H9 (cell line): ENCODE measurements at regions not wholly inside any gene's neighbourhood (a gene's known extent, or its start where the extent isn't known, plus 50 kb on each side); places are given as distances from the start of the nearest gene placed in this dataset.

Experiments used
- DNase-seq: peaks from one replicate; pipeline ENCODE4 v3.0.0-alpha.2; 2017
- H2AFZ ChIP-seq: one replicate; pipeline ENCODE4 v1.6.1; 2013; ENCODE audit warnings: mild to moderate bottlenecking, low read length, control low read depth, moderate library complexity
- H2AK5ac ChIP-seq: 2 replicates; pipeline ENCODE4 v1.6.1; 2013; ENCODE audit warnings: low read length, control low read depth, mixed read lengths; ENCODE audit not compliant: insufficient read length
- H2BK120ac ChIP-seq: one replicate; pipeline ENCODE4 v1.6.1; 2013; ENCODE audit warnings: low read depth, mild to moderate bottlenecking, low read length, control low read depth, inconsistent platforms; ENCODE audit not compliant: poor library complexity, severe bottlenecking
- H2BK12ac ChIP-seq: 2 replicates; pipeline ENCODE4 v1.6.1; 2013; ENCODE audit warnings: low read length, control low read depth, mixed read lengths, low read depth; ENCODE audit not compliant: insufficient read length
- H2BK15ac ChIP-seq: 2 replicates; pipeline ENCODE4 v1.6.1; 2013; ENCODE audit warnings: low read depth, low read length, control low read depth
- H2BK20ac ChIP-seq: one replicate; pipeline ENCODE4 v1.6.1; 2013; ENCODE audit warnings: low read depth, mild to moderate bottlenecking, low read length, control low read depth, inconsistent platforms; ENCODE audit not compliant: poor library complexity, severe bottlenecking
- H2BK5ac ChIP-seq: 2 replicates; pipeline ENCODE4 v1.6.1; 2013; ENCODE audit warnings: low read length, control low read depth, mixed read lengths; ENCODE audit not compliant: insufficient read length
- H3K14ac ChIP-seq: 2 replicates; pipeline ENCODE4 v1.6.1; 2013; ENCODE audit warnings: low read length, control low read depth; ENCODE audit not compliant: insufficient read depth
- H3K18ac ChIP-seq: 2 replicates; pipeline ENCODE4 v1.6.1; 2013; ENCODE audit warnings: low read depth, mild to moderate bottlenecking, mixed read lengths, low read length, control low read depth; ENCODE audit not compliant: insufficient read length
- H3K23ac ChIP-seq: 2 replicates; pipeline ENCODE4 v1.6.1; 2013; ENCODE audit warnings: low read length, control low read depth, mixed read lengths, low read depth; ENCODE audit not compliant: insufficient read length
- H3K23me2 ChIP-seq: 2 replicates; pipeline ENCODE4 v1.6.1; 2013; ENCODE audit warnings: low read depth, mild to moderate bottlenecking, mixed read lengths, low read length, control low read depth; ENCODE audit not compliant: insufficient read length, poor library complexity, severe bottlenecking
- H3K27ac ChIP-seq: 2 replicates; pipeline ENCODE4 v1.5.1; 2013; ENCODE audit warnings: low read length, control low read depth, mixed read lengths, low read depth; ENCODE audit not compliant: insufficient read length
- H3K27me3 ChIP-seq: 2 replicates; pipeline ENCODE4 v1.6.1; 2013; ENCODE audit warnings: low read length, control low read depth, inconsistent platforms; ENCODE audit not compliant: insufficient read depth
- H3K4ac ChIP-seq: 2 replicates; pipeline ENCODE4 v1.6.1; 2013; ENCODE audit warnings: low read depth, mild to moderate bottlenecking, control low read depth, inconsistent platforms, low read length, moderate library complexity
- H3K4me1 ChIP-seq: 2 replicates; pipeline ENCODE4 v1.6.1; 2013; ENCODE audit warnings: low read length, control low read depth, inconsistent platforms; ENCODE audit not compliant: insufficient read depth
- H3K4me2 ChIP-seq: 2 replicates; pipeline ENCODE4 v1.6.1; 2013; ENCODE audit warnings: low read length, control low read depth, mixed read lengths; ENCODE audit not compliant: insufficient read length, insufficient read depth
- H3K56ac ChIP-seq: 2 replicates; pipeline ENCODE4 v1.6.1; 2013; ENCODE audit warnings: low read depth, mild to moderate bottlenecking, mixed read lengths, low read length, control low read depth; ENCODE audit not compliant: insufficient read length
- H3K79me1 ChIP-seq: 2 replicates; pipeline ENCODE4 v1.6.1; 2013; ENCODE audit warnings: low read depth, mild to moderate bottlenecking, moderate library complexity, low read length, control low read depth, inconsistent platforms; ENCODE audit not compliant: insufficient read depth, poor library complexity, severe bottlenecking
- H3K79me2 ChIP-seq: 2 replicates; pipeline ENCODE4 v1.6.1; 2013; ENCODE audit warnings: low read length, control low read depth, inconsistent platforms; ENCODE audit not compliant: insufficient read depth
- H3K9ac ChIP-seq: 2 replicates; pipeline ENCODE4 v1.6.1; 2013; ENCODE audit warnings: low read length, control low read depth, mixed read lengths; ENCODE audit not compliant: insufficient read length; ENCODE audit errors: extremely low read depth
- H3K9me3 ChIP-seq: one replicate; pipeline ENCODE4 v1.6.1; 2013; ENCODE audit warnings: low read depth, low read length, inconsistent platforms; ENCODE audit not compliant: control insufficient read depth
- H3T11ph ChIP-seq: one replicate; pipeline ENCODE4 v1.6.1; 2013; ENCODE audit warnings: mild to moderate bottlenecking, low read length, control low read depth, inconsistent platforms
- H4K20me1 ChIP-seq: one replicate; pipeline ENCODE4 v1.6.1; 2013; ENCODE audit not compliant: control insufficient read depth, insufficient read length, insufficient read depth
- H4K5ac ChIP-seq: 2 replicates; pipeline ENCODE4 v1.6.1; 2013; ENCODE audit warnings: low read depth, mild to moderate bottlenecking, mixed read lengths, low read length, control low read depth; ENCODE audit not compliant: insufficient read length
- H4K8ac ChIP-seq: replicated peaks from 2 replicates; pipeline ENCODE4 v1.6.1; 2013; ENCODE audit warnings: low read length, control low read depth, mixed read lengths, low read depth; ENCODE audit not compliant: insufficient read length
- H4K91ac ChIP-seq: 2 replicates; pipeline ENCODE4 v1.6.1; 2013; ENCODE audit warnings: low read depth, mild to moderate bottlenecking, moderate library complexity, mixed read lengths, low read length, control low read depth; ENCODE audit not compliant: insufficient read length
- H3K27ac Mint-ChIP-seq, 3 experiments: 2 replicates in 2 of 3; 3 replicates in 1 of 3; pipeline ENCODE4 v1.8.0; 2020 to 2021; ENCODE audit warnings: mixed read lengths in 3 of 3, mild to moderate bottlenecking in 1 of 3, moderate library complexity in 1 of 3
- H3K27me3 Mint-ChIP-seq: 2 replicates; pipeline ENCODE4 v1.8.0; 2021; ENCODE audit warnings: low read depth, mild to moderate bottlenecking, moderate library complexity, mixed read lengths
- H3K36me3 Mint-ChIP-seq, 3 experiments: 2 replicates in 2 of 3; 3 replicates in 1 of 3; pipeline ENCODE4 v1.8.0; 2020 to 2021; ENCODE audit warnings: low read depth in 3 of 3, mixed read lengths in 3 of 3; ENCODE audit not compliant: insufficient read depth in 1 of 3
- H3K4me1 Mint-ChIP-seq, 2 experiments: 2 replicates each; pipeline ENCODE4 v1.8.0; 2020; ENCODE audit warnings: mixed read lengths in 2 of 2
- H3K4me3 Mint-ChIP-seq, 2 experiments: 2 replicates in 1 of 2; 3 replicates in 1 of 2; pipeline ENCODE4 v1.8.0; 2020 to 2021; ENCODE audit warnings: mild to moderate bottlenecking in 2 of 2, mixed read lengths in 2 of 2, moderate library complexity in 1 of 2
- H3K9me3 Mint-ChIP-seq, 2 experiments: 2 replicates in 1 of 2; 3 replicates in 1 of 2; pipeline ENCODE4 v1.8.0; 2020; ENCODE audit warnings: mild to moderate bottlenecking in 2 of 2, mixed read lengths in 2 of 2, moderate library complexity in 1 of 2
- CTCF ChIP-seq: fragments of 200-600 bp; sonication (generic); conservative IDR thresholded peaks from 3 replicates; pipeline ENCODE4 v1.8.0; 2021; ENCODE audit warnings: antibody characterized with exemption, mild to moderate bottlenecking
- WGBS: extraction: QIAGEN DNeasy Blood & Tissue Kit; methylation state at CpG from one replicate; pipeline ENCODE4 v1.1.7; 2013; ENCODE audit warnings: missing lambda C conversion rate, low lambda C conversion rate, mixed read lengths; ENCODE audit not compliant: insufficient read length; ENCODE audit errors: extremely low coverage; 5-methylcytosine and 5-hydroxymethylcytosine counted together

GRCh38 chr14:65179918-65180724, 77.8 kb upstream of the MAX start:
- Mint-ChIP-seq H3K9me3 (peaks cover 21 to 23% of the 10 kb centered on the region in 2 experiments), H3K4me1 (peaks cover 26 to 35% of the 10 kb centered on the region in 2 experiments), H3K4me3 (peak overlapping the region in 1 of 2 experiments; percentile 31; a peak in 1 of 5 replicates), H3K36me3 (peaks cover 2 to 18% (median 8%) of the 10 kb centered on the region in 3 experiments; a peak in 5 of 7 replicates), H3K27me3 (peaks cover 14% of the 10 kb centered on the region), H3K27ac (no peak overlapping the region)
- no peaks in the 10 kb centered on the region for H4K20me1 ChIP-seq
- no peak overlapping the region for H2BK12ac ChIP-seq
- H3T11ph ChIP-seq = no peak overlapping the region
- H4K91ac ChIP-seq = no peak overlapping the region
- no peak overlapping the region for H3K18ac ChIP-seq
- H3K56ac ChIP-seq = no peak overlapping the region
- no peaks in the 10 kb centered on the region for H3K23me2 ChIP-seq
- no peaks in the 10 kb centered on the region for H3K9me3 ChIP-seq
- H2AFZ ChIP-seq = no peak overlapping the region
- no CpG with 5 or more reads among the region's 8 CpGs for WGBS
- DNase-seq = no peak
- H3K14ac ChIP-seq = no peak overlapping the region
- H3K23ac ChIP-seq = no peak overlapping the region
- no peak overlapping the region for H2AK5ac ChIP-seq
- H2BK120ac ChIP-seq = no peak overlapping the region
- H3K4ac ChIP-seq = no peak overlapping the region
- no peak overlapping the region for H4K8ac ChIP-seq
- H2BK15ac ChIP-seq = no peak overlapping the region
- H3K4me2 ChIP-seq = no peak overlapping the region
- H3K27ac ChIP-seq = no peak overlapping the region
- H3K9ac ChIP-seq = no peak overlapping the region
- no peak for TF ChIP-seq CTCF
- no peaks in the 10 kb centered on the region for H3K79me1 ChIP-seq
- no peak overlapping the region for H4K5ac ChIP-seq
- no peaks in the 10 kb centered on the region for H3K27me3 ChIP-seq
- H3K4me1 ChIP-seq = no peaks in the 10 kb centered on the region; the same call in 1 of the 2 replicates
- no peak overlapping the region for H2BK5ac ChIP-seq
- H2BK20ac ChIP-seq = no peak overlapping the region
- H3K79me2 ChIP-seq = no peaks in the 10 kb centered on the region
